ENCODE measurements at regions not wholly inside any gene's neighbourhood (a gene's known extent, or its start where the extent isn't known, plus 50 kb on each side); places are given as distances from the start of the nearest gene placed in this dataset.

- Histone ChIP-seq H3K4me3 (ENCODE audit: low read depth in 1 of 3, low read length in 3 of 3) (no peak overlapping the region), H3K9ac (ENCODE audit: low read depth in 1 of 2, low read length in 2 of 2) (no peak overlapping the region), H3K4me1 (ENCODE audit: control insufficient read depth in 4 of 4, insufficient read depth in 4 of 4, low read length in 3 of 4) (no peaks in the 10 kb centered on the region), H3K27me3 (ENCODE audit: control insufficient read depth in 4 of 4, insufficient read depth in 4 of 4, low read length in 3 of 4) (no peaks in the 10 kb centered on the region), H3K27ac (ENCODE audit: low read depth in 1 of 2, low read length in 2 of 2) (no peak overlapping the region), H3K9me3 (ENCODE audit: control insufficient read depth in 4 of 4, low read length in 3 of 4) (peaks cover 0 to 5% (median 2%) of the 10 kb centered on the region in 4 donors), H3K36me3 (ENCODE audit: control insufficient read depth in 4 of 4, insufficient read depth in 3 of 4, low read depth in 1 of 4, low read length in 3 of 4) (no peaks in the 10 kb centered on the region)
- DNase-seq (ENCODE audit: low spot score): no peak
- 77% methylated on average over 11 of the region's 11 CpGs for WGBS
- TF ChIP-seq ZBTB33 (IDR thresholded peaks at IDR 0.05) (no peak), TAF1 (conservative IDR thresholded peaks at IDR 0.05) (no peak), FOXA2 (IDR thresholded peaks at IDR 0.05) (no peak), SP1 (IDR thresholded peaks at IDR 0.05) (no peak), RAD21 (IDR thresholded peaks at IDR 0.05) (no peak), REST (IDR thresholded peaks at IDR 0.05) (no peak), FOXA1 (IDR thresholded peaks at IDR 0.05) (no peak), GABPA (IDR thresholded peaks at IDR 0.05 in 1 of 2, conservative IDR thresholded peaks at IDR 0.05 in 1 of 2) (no peak), JUND (IDR thresholded peaks at IDR 0.05) (no peak), HNF4A (conservative IDR thresholded peaks at IDR 0.05) (no peak), YY1 (IDR thresholded peaks at IDR 0.05) (no peak), EGR1 (IDR thresholded peaks at IDR 0.05; ENCODE audit: low read depth in 2 of 2) (no peak), HNF4G (IDR thresholded peaks at IDR 0.05) (no peak), RXRA (IDR thresholded peaks at IDR 0.05) (no peak), NR2F2 (IDR thresholded peaks at IDR 0.05) (no peak)
- TF ChIP-seq, protein P1, sequence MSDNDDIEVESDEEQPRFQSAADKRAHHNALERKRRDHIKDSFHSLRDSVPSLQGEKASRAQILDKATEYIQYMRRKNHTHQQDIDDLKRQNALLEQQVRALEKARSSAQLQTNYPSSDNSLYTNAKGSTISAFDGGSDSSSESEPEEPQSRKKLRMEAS (IDR thresholded peaks at IDR 0.05): no peak
- TF ChIP-seq, protein P2, sequence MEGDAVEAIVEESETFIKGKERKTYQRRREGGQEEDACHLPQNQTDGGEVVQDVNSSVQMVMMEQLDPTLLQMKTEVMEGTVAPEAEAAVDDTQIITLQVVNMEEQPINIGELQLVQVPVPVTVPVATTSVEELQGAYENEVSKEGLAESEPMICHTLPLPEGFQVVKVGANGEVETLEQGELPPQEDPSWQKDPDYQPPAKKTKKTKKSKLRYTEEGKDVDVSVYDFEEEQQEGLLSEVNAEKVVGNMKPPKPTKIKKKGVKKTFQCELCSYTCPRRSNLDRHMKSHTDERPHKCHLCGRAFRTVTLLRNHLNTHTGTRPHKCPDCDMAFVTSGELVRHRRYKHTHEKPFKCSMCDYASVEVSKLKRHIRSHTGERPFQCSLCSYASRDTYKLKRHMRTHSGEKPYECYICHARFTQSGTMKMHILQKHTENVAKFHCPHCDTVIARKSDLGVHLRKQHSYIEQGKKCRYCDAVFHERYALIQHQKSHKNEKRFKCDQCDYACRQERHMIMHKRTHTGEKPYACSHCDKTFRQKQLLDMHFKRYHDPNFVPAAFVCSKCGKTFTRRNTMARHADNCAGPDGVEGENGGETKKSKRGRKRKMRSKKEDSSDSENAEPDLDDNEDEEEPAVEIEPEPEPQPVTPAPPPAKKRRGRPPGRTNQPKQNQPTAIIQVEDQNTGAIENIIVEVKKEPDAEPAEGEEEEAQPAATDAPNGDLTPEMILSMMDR (IDR thresholded peaks at IDR 0.05; ENCODE audit: low read depth, low read length, missing input control): no peak
- TF ChIP-seq, protein P3, sequence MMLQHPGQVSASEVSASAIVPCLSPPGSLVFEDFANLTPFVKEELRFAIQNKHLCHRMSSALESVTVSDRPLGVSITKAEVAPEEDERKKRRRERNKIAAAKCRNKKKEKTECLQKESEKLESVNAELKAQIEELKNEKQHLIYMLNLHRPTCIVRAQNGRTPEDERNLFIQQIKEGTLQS (IDR thresholded peaks at IDR 0.05): no peak
Observed at GRCh38 chr2:139746901-139747300, 966.7 kb upstream of the NXPH2 start.

Measured in liver (tissue), 8 donors.